HG03066 (cell line): ENCODE measurements at regions not wholly inside any gene's neighbourhood (a gene's known extent, or its start where the extent isn't known, plus 50 kb on each side); places are given as distances from the start of the nearest gene placed in this dataset.
A peak's percentile ranks its signal among the peaks of the same experiment; 100 is the strongest.
"Not testable (repeated sequence)": the region's sequence is repeated elsewhere in the genome, so short reads cannot be mapped to it uniquely, and the experiment has no call there.

Experiments used
- ATAC-seq: cut with Tn5 transposase; IDR thresholded peaks from one replicate; pipeline ENCODE4 v1.9.1; 2021; ENCODE audit warnings: low read depth; ENCODE audit not compliant: unreplicated experiment

DNA sequence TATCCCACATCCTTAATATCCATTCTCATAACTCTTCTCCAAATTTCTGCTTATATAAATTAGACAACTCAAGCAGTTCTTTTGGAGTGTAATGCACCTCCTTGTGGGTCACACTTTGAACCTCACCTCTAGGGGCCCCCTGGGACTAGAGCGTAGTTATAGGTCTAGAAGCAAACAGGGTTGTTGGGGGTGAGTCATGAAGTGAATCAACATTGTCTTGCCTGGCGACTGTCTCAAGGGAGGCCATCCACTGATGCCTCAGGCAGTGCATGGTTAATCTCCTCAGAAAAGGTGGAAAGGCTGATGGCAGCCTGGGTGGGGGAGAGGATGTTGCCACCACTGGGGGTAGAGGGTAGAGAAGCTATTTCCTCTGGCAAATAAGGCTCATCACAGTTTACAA, 129.1 kb downstream of the TNFRSF21 start:
- ATAC-seq = no peak

DNA sequence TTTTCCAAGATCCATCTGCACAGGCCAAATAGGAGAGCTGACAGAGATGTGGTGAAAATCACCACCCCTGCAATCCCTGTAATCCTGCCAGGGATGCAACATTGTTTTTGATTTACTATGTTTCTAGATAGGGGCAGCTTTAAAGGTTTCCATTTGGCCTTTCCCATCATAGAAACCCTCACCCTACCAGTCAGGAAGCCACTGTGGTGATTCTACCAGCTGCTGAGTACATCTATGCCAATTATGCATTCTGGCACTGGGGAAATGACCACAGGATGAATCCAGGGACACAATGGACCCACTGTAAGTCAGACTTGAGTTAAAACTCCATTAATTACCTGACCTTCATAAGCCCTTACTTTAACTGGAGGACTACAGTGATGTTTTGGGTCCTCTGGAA, 130.4 kb downstream of the TNFRSF21 start:
- ATAC-seq = no peak

DNA sequence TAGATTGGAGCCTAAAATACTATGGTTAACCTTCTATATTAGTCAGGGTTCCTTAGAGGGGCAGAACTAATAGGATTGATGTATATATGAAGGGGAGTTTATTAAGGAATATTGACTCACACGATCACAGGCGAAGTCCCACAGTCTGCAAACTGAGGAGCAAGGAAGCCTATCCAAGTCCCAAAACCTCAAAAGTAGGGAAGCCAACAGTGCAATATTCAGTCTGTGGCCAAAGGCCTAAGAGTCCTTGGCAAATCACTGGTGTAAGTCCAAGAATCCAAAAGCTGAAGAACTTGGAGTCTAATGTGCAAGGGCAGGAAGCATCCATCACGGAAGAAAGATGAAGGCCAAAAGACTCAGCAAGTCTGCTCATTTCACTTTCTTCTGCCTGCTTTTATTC, 133.5 kb upstream of the ADGRF1 start:
- no peak for ATAC-seq

DNA sequence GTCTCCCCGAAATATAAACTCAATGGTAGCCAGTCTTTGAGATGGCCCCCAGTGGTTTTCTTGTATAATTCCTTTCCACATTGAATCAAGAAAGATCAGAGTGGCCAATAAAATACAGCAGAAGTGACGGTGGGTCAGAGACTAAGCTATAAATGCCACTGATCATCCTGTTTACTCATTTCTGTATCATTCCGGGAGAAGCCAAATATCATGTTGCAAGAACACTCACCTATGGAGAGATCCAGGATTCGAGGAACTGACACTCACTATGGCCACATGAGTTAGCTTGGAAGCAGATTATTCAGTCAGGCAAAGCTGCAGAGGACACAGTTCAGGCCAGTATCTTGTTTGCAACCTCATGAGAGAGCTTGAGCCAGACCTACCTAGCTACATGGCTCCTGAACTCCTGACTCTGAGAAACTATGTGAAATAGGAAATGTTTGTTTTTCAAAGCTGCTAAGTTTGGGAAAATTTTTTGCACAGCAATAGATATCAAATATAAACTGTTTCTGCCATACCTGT, 132.4 kb upstream of the ADGRF1 start:
- no peak for ATAC-seq

DNA sequence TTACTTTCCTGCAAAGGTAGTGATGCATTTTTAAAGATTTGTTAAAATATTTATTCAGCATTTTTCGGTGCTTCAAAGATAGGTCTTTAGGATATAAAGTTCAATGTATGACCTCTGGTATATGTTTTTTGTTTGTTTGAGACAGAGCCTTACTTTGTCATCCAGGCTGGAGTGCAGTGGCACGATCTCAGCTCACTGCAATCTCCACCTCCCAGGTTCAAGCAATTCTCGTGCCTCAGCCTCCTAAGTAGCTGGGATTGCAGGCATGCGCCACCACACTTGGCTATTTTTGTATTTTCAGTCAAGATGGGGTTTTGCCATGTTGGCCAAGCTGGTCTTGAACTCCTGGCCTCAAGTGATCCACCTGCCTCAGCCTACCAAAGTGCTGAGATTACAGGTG, 131.9 kb upstream of the ADGRF1 start:
- ATAC-seq = not testable (repeated sequence)

DNA sequence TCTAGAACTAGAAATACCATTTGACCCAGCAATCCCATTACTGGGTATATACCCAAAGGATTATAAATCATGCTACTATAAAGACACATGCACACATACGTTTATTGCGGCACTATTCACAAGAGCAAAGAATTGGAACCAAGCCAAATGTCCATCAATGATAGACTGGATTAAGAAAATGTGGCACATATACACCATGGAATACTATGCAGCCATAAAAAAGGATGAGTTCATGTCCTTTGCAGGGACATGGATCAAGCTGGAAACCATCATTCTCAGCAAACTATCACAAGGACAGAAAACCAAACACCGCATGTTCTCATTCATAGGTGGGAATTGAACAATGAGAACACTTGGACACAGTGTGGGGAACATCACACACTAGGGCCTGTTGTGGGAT, 131.0 kb upstream of the ADGRF1 start:
- not testable (repeated sequence) for ATAC-seq

DNA sequence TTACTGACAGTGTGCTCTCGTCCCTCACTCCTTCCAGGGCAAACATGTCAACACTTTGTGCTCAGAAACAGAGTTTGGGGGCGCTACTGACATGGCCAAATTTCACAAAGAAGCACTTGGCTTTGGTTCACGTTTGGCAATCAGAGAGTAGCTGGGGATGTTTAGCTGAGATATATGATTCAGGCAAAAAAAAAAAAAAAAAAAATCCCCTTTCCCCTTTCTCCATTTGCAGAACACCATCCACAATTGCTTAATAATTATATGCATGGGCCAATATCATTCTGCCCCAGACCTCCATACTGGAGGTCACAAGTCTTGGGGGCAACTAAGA, 128.4 kb upstream of the ADGRF1 start:
- no peak for ATAC-seq

DNA sequence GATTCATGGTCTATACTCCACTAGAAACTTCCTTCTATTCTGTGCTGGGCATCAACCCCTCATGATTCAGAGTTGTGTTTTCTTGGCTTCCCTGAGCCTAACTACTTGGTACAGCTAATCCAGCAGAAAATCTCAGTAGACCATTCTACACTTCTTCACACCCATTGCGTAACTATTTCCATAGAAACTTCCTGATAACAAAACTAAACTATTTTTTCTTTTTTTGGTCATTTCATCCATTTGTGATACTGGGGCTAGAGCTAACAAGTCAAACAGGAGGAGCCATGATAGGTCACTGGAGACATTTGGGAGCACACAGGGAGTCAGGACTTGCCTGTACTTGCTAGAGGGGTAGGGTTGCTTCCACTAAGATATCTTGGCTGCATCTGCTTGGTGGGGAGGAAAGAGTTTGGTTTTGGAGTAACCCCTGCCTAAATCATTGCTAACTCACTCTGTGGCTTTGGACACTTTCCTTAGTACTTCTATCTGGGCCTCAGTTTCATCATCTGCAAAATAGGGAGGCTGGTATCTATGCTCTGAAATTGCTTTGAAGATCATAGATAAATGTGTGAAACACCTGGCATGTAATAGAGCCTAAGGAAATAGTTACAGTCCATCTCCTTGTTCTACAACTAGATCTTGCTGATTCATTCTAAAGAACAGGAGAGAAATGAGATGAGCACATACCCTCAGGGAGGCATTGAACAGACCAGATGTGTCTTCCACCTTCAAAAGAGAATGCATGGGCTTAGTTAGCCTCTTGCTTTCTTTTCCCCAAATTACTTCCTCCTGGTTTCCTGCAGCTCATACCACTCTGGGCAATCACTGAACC, 127.9 kb upstream of the ADGRF1 start:
- no peak for ATAC-seq

DNA sequence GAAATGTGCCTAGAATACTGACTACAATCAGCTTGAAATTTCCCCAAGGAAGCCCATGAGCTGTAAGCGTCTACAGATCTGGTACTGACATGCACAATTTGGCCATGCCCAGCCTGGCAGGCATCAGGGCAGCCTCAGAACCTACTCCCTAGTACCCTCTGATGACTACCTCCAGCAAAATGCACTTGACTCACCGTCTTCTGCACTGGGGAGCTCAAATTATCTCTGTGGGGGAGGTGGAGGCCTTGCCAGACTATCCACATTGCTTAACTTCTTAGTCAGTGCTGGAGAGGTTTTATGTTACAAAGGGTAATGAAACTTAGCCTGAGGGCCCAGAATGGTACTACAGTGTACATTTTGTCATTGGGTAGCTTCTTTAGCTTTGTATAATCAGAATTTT, 126.0 kb upstream of the ADGRF1 start:
- no peak for ATAC-seq

DNA sequence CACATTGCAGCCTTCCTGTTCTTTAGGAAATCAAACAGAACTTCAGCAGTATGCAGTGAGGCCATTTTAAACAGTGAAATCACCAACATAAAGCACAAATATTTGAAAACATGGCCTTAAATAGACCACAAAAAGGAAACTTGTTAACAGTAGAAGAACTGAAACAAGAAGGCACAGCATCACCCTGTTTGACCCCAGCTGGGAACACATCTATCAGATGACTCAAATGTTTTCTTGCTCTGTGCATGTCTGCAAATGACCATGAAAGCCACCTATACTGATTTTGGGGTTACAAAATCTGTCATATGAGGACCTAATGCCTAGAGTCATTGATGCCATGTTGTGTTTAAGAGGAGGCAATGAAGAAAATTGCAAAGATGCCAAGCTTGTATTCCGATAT, 123.8 kb upstream of the ADGRF1 start:
- ATAC-seq = peak; percentile 57

DNA sequence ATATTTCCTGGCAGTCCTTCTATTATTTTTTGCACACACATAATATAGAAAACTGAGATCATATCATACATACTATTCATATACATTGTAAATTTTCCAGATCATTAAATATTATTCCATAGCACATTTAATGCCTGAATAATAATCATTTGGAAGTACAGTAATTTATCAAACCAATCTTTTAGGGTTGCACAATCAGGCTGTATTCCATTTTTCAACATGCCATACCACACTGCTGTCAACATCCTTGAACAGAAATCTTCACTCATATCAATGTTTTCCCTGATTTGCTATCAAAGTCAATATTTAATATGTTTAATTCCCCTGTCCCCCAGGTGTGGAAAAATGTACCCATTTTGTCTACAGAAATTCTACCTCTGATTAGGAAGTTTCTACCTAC, 122.7 kb upstream of the ADGRF1 start:
- ATAC-seq = no peak

DNA sequence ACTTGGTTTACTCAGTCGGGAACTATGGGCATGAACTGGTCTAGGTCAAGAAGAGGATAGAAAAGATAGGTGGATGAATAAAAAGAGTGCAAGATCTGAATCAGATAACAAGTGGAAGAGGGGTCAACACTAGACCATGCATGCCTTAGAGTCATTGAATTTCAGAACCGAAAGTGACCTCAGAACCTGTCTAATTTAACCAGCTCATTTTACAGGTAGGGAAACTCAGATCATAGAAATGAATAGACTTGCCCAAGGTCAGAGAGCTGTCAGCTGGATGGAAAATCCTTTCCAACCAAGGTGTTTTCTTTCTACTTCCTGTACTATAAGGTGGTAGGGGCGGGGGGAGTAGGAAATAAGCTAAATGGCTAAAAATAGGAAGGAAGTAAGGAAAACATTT, 121.4 kb upstream of the ADGRF1 start:
- no peak for ATAC-seq

DNA sequence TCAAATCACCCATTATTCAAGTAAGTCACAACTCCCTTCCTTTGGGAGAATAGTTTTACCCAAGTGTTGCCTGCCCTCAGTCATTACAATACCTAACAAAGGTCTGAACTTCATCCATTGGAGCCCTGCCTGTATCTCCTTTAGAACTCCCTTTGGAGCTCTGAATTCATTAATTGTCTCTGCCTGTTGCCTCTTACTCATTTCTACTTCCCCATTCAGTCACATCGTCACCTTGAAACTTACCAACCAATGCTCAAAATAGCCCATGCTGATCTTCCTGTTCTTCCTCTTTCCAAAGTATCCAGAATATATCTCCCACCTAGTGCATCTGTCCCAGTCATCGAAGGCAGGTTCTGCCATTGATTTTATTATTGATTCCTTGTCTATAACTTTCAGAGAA, 120.7 kb upstream of the ADGRF1 start:
- no peak for ATAC-seq

DNA sequence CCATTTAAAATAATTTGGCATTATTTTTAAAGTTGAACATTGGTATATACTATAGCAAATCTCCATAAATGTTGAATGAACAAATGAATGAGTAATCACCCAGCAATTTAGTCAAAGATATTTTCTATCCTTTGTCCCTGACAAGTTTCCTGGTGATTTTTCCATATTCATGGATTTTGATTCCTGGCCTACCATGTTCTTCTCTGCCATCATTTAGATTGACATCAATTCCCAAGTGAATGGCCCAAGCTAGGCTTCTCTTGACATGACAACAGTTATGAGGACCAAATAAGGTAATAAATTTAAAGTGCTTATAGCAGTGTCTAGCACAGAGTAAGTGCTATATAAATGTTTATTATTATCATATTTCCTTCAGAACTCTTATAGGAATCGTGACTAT, 120.1 kb upstream of the ADGRF1 start:
- no peak for ATAC-seq

DNA sequence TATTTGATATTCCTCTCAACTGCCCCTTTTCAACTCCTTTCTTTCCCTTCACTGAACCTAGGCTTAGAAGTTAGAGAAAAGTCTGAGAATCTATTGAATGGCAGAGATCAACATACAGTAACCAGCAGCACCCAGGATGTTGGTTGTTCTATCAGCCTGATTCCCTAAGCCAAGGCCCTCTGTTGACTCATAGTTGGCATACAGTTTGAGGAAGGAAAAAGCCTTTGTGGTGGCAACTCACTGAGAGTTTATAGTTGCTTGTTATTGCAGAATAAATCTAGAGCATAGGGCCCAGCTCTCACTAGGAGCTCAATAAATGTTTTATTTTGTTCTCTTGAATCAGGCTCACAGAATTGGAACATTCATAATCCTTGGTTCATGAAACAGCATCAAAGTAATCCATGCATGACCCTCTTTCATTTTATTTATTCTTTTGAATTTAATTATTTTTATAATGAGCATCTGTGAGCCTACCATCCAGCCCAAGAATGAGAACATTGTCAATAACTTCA, 119.1 kb upstream of the ADGRF1 start:
- ATAC-seq = no peak

DNA sequence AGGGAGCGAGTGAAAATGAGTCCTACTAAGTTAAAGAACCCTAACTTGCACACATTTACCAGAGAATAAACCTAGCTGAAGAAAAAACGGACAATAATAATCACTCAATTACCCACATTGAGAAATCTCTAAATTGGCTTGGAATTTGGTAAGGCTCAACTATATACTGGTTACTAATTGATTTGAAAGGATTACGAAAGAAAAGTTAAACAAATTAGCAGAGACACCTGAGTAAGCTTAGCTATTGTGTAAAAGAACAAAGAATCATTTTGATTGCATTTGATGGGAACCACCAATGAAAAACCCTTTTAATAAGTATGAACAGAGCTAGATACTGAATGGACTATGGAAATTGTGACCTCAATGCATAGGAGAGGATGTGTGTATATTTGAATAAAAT, 118.6 kb upstream of the ADGRF1 start:
- no peak for ATAC-seq

DNA sequence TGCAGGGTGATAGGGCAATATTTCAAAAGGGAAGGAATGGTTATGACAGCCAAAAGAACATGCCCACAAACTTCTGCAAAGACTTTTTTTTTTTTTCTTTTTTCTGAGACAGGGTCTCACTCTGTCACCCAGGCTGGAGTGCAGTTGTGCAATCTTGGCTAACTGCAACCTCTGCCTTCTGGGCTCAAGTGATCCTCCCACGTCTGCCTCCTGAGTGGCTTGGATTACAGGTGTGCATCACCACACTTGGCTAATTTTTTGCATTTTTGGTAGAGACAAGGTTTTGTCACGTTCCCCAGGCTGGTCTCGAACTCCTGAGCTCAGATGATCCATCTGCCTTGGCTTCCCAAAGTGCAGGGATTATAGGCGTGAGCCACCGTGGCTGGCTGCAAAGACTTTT, 117.6 kb upstream of the ADGRF1 start:
- ATAC-seq = no peak

DNA sequence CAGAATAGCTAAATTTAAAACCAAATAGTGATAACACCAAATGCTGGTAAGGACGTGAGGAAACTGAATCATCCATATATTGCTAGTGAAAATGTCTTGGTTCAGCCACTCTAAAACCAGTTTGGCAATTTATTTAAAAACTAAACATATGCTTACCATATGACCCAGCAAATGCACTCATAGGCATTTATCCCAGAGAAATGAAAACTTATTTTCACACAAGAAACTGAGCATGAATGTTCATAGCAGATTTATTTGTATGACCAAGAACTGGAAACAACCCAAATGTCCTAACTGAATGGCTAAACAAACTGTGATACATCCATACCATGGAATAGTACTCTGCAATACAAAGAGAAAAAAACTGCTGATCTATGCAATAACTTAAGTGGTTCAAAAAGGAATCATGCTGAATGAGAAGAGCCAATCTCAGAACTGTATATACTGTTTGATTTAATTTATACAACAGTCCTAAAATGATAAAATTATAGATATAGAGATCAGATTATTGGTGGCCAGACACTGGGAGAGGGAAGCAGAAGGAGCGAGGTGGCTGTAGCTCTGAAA, 115.6 kb upstream of the ADGRF1 start:
- ATAC-seq = no peak

DNA sequence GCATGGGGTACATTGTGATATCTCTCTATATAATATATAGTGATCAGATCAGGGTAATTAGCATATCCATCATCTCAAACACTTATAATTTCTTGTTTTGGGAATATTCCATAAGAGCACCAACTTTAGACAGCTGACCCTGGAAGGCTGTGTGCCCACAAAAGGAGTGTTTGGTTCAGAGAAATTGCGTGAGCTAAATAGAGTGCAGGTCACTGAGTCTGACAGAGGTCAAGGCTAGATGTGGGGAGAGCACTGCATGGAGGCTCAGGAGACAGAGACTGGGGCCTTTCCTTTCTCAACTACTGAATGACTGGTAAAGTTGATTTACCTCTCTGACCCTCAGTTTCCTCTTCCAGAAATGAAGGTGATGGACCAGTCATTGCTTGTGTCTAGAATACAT, 114.9 kb upstream of the ADGRF1 start:
- ATAC-seq = no peak

DNA sequence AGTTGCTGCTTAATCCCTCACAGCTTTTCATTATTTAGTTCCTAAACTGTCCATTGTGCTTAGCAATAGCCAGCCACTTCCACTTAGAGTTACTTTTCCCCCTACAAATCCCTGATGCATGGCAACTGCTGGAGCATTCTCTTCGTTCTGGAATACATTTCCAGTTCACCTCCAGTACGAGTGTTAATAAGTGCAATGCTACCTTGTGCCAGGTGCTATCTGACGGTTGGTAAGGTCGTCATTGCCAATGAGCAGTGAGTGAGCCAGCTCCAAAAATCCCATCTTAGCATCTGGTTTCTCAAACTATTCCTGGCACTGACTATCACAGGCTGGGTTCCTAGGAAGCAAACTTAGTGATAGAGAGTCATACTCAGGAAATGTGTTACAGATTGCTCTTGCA, 114.1 kb upstream of the ADGRF1 start:
- no peak for ATAC-seq

DNA sequence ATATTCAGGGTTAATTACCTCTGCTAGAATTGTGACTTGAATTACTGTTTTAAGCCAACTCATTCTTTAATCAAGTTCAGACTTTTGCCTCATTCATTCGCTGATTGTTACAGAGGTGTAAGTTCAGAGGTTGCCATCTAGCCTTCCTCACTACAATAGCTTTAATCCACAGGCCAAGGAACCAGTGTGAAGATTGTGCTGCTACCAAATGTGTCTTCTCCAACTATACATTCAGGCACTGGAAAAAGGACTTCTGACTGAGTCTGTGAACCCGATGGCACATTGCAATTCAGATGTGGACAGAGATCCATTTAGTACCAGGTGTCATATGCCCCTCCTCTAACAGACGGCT, 111.2 kb upstream of the ADGRF1 start:
- ATAC-seq = no peak

DNA sequence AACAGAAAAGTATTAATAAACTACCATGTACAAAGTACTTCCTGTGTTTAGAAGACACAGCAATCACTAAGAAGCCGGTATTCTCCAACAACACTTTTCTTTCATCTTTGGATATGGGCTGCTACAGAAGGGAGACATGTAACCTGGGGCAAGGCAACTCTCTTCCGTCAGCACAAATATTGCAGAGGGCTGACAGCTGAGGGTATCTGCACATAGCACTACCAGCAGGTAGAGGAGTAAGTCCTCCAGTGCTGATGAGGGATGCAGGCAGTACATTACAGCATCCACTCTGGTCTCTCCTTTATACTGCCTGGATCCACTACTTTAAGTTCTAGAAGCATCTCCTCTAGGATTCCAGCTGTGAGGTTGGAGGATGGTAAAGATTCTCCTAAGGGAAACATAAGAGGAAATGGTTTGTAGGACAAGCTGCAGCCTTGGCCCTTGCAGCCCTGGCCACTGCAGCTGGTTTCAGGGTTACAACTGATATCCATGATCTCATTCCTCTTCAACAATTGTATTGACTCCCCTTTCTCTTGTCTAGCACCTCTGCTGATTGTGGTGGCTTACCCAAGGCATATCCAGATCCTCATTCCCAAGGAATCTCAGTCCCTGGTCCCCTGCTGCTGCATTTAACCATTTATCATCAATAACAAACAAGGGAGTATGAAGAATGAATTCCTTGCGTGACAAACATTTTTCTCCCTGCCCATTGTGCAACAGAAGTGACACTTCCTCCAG, 110.7 kb upstream of the ADGRF1 start:
- ATAC-seq = no peak
